ENCODE measurements at regions not wholly inside any gene's neighbourhood (a gene's known extent, or its start where the extent isn't known, plus 50 kb on each side); places are given as distances from the start of the nearest gene placed in this dataset.

DNA sequence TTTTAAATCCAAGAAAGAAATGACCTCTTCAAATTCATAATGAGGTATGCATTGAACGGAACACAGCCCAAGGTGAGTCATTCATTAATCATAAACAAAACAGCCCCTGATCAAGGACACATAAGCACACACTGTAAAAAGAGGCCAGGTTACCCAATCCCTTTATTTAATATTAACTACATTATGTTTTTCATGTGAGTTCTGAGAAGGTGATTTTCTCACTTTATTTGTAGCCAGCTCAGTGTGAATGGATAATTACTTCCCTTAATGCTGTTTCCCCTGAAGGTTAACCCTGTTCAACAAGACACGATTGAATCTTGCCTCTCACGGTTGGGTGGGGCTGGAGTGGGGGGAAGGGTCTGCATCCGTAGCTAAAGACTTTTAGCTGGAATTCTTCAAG is 257.3 kb upstream of the SALL1 start:
- DNase-seq (ENCODE audit: low read depth), result peak; percentile 91
- TF ChIP-seq, protein P1, sequence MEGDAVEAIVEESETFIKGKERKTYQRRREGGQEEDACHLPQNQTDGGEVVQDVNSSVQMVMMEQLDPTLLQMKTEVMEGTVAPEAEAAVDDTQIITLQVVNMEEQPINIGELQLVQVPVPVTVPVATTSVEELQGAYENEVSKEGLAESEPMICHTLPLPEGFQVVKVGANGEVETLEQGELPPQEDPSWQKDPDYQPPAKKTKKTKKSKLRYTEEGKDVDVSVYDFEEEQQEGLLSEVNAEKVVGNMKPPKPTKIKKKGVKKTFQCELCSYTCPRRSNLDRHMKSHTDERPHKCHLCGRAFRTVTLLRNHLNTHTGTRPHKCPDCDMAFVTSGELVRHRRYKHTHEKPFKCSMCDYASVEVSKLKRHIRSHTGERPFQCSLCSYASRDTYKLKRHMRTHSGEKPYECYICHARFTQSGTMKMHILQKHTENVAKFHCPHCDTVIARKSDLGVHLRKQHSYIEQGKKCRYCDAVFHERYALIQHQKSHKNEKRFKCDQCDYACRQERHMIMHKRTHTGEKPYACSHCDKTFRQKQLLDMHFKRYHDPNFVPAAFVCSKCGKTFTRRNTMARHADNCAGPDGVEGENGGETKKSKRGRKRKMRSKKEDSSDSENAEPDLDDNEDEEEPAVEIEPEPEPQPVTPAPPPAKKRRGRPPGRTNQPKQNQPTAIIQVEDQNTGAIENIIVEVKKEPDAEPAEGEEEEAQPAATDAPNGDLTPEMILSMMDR (conservative IDR thresholded peaks at IDR 0.05; ENCODE audit: low read depth, low read length), result no peak
- no peak overlapping the region for H3K4me3 ChIP-seq (ENCODE audit: low read depth, low read length)

DNA sequence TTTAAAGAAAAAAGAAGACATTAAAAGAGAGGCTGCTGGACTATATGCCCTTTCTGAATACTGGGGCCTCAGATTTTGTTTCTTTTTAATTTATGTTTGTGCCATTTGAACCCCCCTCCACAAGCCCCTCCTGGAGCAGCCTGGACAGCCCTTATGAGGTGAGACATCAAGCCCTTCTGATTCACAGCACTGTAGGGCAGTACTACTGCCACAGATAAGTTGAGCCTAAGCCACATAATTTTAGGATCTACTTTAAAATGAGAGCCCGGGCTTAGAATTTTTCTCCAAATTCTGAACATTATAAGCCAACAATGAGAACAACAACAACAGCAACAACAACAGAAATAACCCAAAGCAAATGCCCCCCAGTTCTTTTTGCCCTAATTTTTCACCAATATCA is 256.9 kb upstream of the SALL1 start:
- no peak overlapping the region for H3K4me3 ChIP-seq (ENCODE audit: low read depth, low read length)
- no peak for DNase-seq (ENCODE audit: low read depth)
- TF ChIP-seq, protein P1 (conservative IDR thresholded peaks at IDR 0.05; ENCODE audit: low read depth, low read length), result no peak

DNA sequence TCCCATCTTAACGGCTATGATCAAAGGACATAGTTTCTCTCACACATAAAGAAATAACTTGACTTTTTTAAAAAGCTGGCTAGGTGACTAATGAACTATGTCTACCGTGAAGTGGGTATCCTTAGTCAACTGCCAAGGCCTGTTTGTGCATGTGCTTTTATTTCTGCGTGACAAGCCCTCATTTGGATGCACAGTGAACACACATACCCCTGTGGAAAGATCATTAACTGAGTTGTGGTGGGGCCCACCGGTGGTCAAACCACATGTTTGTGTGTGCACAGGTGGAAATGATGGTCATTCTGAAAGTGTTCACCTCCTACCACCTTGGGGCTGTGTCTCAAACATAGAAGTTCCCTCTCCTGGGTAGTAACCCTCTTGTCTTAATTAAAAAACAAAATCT is 256.1 kb upstream of the SALL1 start:
- H3K4me3 ChIP-seq (ENCODE audit: low read depth, low read length), result no peak overlapping the region
- TF ChIP-seq, protein P1 (conservative IDR thresholded peaks at IDR 0.05; ENCODE audit: low read depth, low read length), result no peak
- DNase-seq (ENCODE audit: low read depth), result peak; percentile 90

DNA sequence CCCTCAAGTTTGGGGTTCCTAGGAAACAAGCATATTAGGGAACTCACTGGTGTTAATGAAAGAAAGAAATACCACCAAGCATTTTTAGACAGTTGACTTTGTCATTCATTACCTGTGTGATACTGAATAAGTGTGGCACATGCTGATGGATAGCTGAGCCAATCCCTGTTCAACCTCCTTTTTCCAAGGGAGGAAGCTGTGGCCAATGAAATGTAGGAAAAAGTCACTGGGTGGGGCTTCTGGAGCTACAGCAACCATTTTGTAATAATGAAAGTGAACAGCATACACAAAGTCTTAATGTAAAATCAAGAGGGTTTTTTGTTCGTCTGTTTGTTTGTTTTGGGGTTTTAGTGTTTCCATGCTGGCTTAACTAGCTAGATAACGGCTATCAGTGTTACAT is 254.3 kb upstream of the SALL1 start:
- TF ChIP-seq, protein P1 (conservative IDR thresholded peaks at IDR 0.05; ENCODE audit: low read depth, low read length), result no peak

DNA sequence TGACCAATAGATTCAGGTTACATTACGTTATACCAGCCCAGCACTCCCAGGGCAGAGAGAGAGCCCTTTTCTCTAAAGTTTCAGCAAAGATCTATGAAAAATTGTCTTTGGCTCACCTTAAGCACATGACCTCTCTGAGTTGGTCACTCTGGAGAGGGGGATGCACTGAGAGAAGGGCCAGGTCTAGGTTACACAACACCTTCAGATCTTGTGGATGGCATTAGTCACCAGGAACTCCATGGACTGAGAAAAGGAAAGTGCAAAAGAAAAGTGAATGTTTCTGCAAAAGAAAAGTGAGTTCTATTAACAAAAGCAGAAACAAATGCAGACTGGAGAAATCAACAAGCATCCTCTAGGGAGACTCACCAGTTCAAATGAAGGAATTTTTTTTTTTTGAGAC is 253.3 kb upstream of the SALL1 start:
- DNase-seq (ENCODE audit: low read depth), result peak; percentile 88
- H3K4me3 ChIP-seq (ENCODE audit: low read depth, low read length), result no peak overlapping the region
- TF ChIP-seq, protein P1 (conservative IDR thresholded peaks at IDR 0.05; ENCODE audit: low read depth, low read length), result no peak

More for the DNA sequence above, 254.3 kb upstream of the SALL1 start:
- no peak overlapping the region for H3K4me3 ChIP-seq (ENCODE audit: low read depth, low read length)
- no peak for DNase-seq (ENCODE audit: low read depth)

DNA sequence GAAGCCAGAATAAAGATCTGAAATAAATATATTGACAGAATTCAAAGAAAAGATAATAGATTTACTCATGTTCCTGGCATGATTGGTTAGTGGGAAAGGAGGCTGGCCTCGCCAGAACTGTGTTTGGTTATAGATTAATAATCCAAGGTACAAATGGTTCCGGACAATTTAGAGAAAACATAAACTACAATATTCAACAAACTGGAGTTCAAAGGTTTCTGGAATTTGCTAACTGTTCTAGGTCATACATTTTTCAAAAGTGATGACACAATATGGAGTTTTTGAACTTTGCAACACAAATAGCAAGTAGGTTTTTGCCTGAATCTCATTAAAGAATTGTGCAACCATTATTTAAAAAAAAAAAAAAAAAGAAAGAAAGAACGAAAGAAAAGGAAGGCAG is 251.7 kb upstream of the SALL1 start:
- H3K4me3 ChIP-seq (ENCODE audit: low read depth, low read length), result no peak overlapping the region
- DNase-seq (ENCODE audit: low read depth), result no peak
- TF ChIP-seq, protein P1 (conservative IDR thresholded peaks at IDR 0.05; ENCODE audit: low read depth, low read length), result no peak

DNA sequence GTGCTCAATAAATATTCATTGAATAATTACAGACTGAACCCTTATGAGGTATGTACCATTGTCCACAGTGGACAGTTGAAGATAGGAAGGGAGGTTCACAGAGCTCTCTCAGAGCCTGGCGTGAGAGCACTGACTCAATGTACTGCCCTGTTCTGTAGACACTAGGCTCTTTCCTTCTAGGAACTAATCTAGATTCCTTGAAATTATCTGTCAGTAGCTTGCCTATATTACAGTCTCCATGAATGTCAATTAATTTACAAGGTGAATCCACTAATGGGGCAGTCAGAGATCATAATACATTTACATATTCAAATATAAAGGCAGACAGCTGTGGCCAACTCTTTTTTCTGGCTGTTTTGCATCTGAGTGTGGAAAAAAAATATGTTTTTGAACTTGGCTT is 251.2 kb upstream of the SALL1 start:
- no peak for DNase-seq (ENCODE audit: low read depth)
- TF ChIP-seq, protein P1 (conservative IDR thresholded peaks at IDR 0.05; ENCODE audit: low read depth, low read length), result no peak
- H3K4me3 ChIP-seq (ENCODE audit: low read depth, low read length), result no peak overlapping the region

All from epithelial cell of proximal tubule (primary cell).